CD14-positive monocyte (primary cell): ENCODE measurements at regions not wholly inside any gene's neighbourhood (a gene's known extent, or its start where the extent isn't known, plus 50 kb on each side); places are given as distances from the start of the nearest gene placed in this dataset.

Source experiments
- DNase-seq, 3 donors: peaks; one replicate each; pipeline ENCODE4 v3.0.0-alpha.2; 2011 to 2022
- H2AFZ ChIP-seq: 2 replicates; pipeline ENCODE4 v1.6.0; 2012; ENCODE audit warnings: mild to moderate bottlenecking, low read depth, low read length, inconsistent platforms; ENCODE audit not compliant: insufficient read depth, poor library complexity, severe bottlenecking
- H3K27ac ChIP-seq, 2 donors: 1 replicate in 1 of 2; 2 replicates in 1 of 2; pipeline ENCODE4 v1.5.1; 2012 to 2013; ENCODE audit warnings: low read length in 2 of 2, control low read depth in 1 of 2, inconsistent platforms in 1 of 2, low read depth in 1 of 2, mild to moderate bottlenecking in 1 of 2
- H3K27me3 ChIP-seq, 2 donors: one replicate each; pipeline versions ENCODE4 v1.6.0 to v1.6.1; 2011 to 2013; ENCODE audit warnings: low read length in 2 of 2; ENCODE audit not compliant: control insufficient read depth in 2 of 2, insufficient read depth in 2 of 2
- H3K36me3 ChIP-seq, 2 donors: replicated peaks in 1 of 2; 1 replicate in 1 of 2; 2 replicates in 1 of 2; pipeline versions ENCODE4 v1.5.1 to v1.6.1; 2012 to 2013; ENCODE audit warnings: low read length in 2 of 2, control low read depth in 1 of 2, inconsistent platforms in 1 of 2, mild to moderate bottlenecking in 1 of 2; ENCODE audit not compliant: insufficient read depth in 2 of 2, control insufficient read depth in 1 of 2
- H3K4me1 ChIP-seq, 2 donors: 1 replicate in 1 of 2; 2 replicates in 1 of 2; pipeline versions ENCODE4 v1.5.1 to v1.6.1; 2012 to 2013; ENCODE audit warnings: low read length in 2 of 2, control low read depth in 1 of 2, inconsistent platforms in 1 of 2, mild to moderate bottlenecking in 1 of 2, moderate library complexity in 1 of 2; ENCODE audit not compliant: insufficient read depth in 2 of 2, control insufficient read depth in 1 of 2
- H3K4me2 ChIP-seq: replicated peaks from 2 replicates; pipeline ENCODE3; 2012; ENCODE audit warnings: low read length, moderate library complexity, mild to moderate bottlenecking; ENCODE audit not compliant: poor library complexity, severe bottlenecking; ENCODE audit errors: extremely low read depth
- H3K4me3 ChIP-seq, 3 experiments: fragments of 200-600 bp in 1 of 3; sonication (generic) in 1 of 3; replicated peaks in 1 of 3; 1 replicate in 2 of 3; 2 replicates in 1 of 3; pipeline ENCODE4 v1.5.1; 2011 to 2013; ENCODE audit warnings: low read length in 3 of 3, mild to moderate bottlenecking in 3 of 3, control low read depth in 2 of 3, low read depth in 2 of 3, inconsistent platforms in 1 of 3, moderate library complexity in 1 of 3
- H3K79me2 ChIP-seq: 2 replicates; pipeline ENCODE4 v1.6.0; 2012; ENCODE audit warnings: mild to moderate bottlenecking, control low read depth, inconsistent platforms, low read length, moderate library complexity; ENCODE audit not compliant: insufficient read depth
- H3K9ac ChIP-seq: 2 replicates; pipeline ENCODE4 v1.6.0; 2017; ENCODE audit warnings: low read length, mild to moderate bottlenecking; ENCODE audit not compliant: insufficient read depth, poor library complexity, severe bottlenecking
- H3K9me3 ChIP-seq, 2 donors: replicated peaks in 1 of 2; 1 replicate in 1 of 2; 2 replicates in 1 of 2; pipeline versions ENCODE4 v1.5.1 to v1.6.1; 2012 to 2013; ENCODE audit warnings: low read length in 2 of 2, control low read depth in 1 of 2; ENCODE audit not compliant: control insufficient read depth in 1 of 2, insufficient read depth in 1 of 2
- H4K20me1 ChIP-seq: 2 replicates; pipeline ENCODE4 v1.6.0; 2012; ENCODE audit warnings: mild to moderate bottlenecking, low read length, control low read depth, moderate library complexity; ENCODE audit not compliant: insufficient read depth
- H3K27ac Mint-ChIP-seq, 7 donors: one replicate each; pipeline ENCODE4 v1.8.0; 2020; ENCODE audit warnings: mild to moderate bottlenecking in 7 of 7, mixed read lengths in 7 of 7, moderate library complexity in 6 of 7, inconsistent platforms in 2 of 7
- H3K27me3 Mint-ChIP-seq, 3 donors: one replicate each; pipeline ENCODE4 v1.8.0; 2021 to 2022; ENCODE audit warnings: low read depth in 3 of 3, mild to moderate bottlenecking in 3 of 3, mixed read lengths in 3 of 3, moderate library complexity in 3 of 3, inconsistent platforms in 1 of 3
- H3K36me3 Mint-ChIP-seq, 2 donors: one replicate each; pipeline ENCODE4 v1.8.0; 2020; ENCODE audit warnings: mixed read lengths in 2 of 2, inconsistent platforms in 1 of 2, mild to moderate bottlenecking in 1 of 2
- H3K4me1 Mint-ChIP-seq: one replicate; pipeline ENCODE4 v1.8.0; 2020; ENCODE audit warnings: mild to moderate bottlenecking, mixed read lengths
- H3K4me3 Mint-ChIP-seq, 2 donors: one replicate each; pipeline ENCODE4 v1.8.0; 2020; ENCODE audit warnings: mild to moderate bottlenecking in 2 of 2, mixed read lengths in 2 of 2, moderate library complexity in 1 of 2
- H3K9me3 Mint-ChIP-seq, 7 donors: one replicate each; pipeline ENCODE4 v1.8.0; 2020 to 2022; ENCODE audit warnings: mixed read lengths in 7 of 7, mild to moderate bottlenecking in 6 of 7, moderate library complexity in 6 of 7, inconsistent platforms in 2 of 7
- WGBS: methylation state at CpG from one replicate; pipeline ENCODE4 v1.1.5; 2013; ENCODE audit warnings: missing lambda C conversion rate; ENCODE audit not compliant: insufficient coverage; 5-methylcytosine and 5-hydroxymethylcytosine counted together
- intact Hi-C, 2 donors: fragments of 100-400 bp; cut with micrococcal nuclease; formaldehyde crosslinking; loops; one replicate each; pipeline versions ENCODE4 v1.15.0 to v1.15.1; 2023
- TF ChIP-seq, protein P1 (sequence below): fragments of 200-600 bp; IDR thresholded peaks from one replicate; pipeline ENCODE4 v1.8.0; 2022; ENCODE audit warnings: antibody characterized with exemption, mild to moderate bottlenecking

DNA sequence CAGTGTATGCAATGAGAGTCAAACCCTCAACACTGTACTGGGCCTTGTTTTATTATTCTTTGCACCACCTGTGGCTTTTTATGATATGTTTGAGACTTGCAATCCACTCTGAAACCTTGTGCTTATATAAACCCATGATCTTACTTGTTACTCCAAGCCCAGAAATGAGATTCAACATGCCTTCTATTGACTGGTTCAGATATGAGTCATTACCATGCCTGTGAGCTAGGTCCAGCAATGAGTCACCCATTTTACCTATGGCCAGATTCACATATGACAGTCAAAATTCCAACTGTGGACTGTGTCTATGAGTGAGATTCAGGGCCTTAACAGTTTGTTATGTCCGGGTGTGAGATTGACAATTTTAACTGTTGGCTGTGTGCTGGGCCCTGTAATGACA lies 1846.1 kb downstream of the TP53TG3F start:
- Histone ChIP-seq H3K4me3 (no peak overlapping the region), H3K79me2 (no peaks in the 10 kb centered on the region), H3K36me3 (no peaks in the 10 kb centered on the region), H3K27ac (no peak overlapping the region), H3K9ac (no peak overlapping the region), H3K9me3 (peaks cover 50 to 57% of the 10 kb centered on the region in 2 donors), H3K4me2 (no peak overlapping the region), H2AFZ (no peak overlapping the region), H3K4me1 (no peaks in the 10 kb centered on the region), H3K27me3 (no peaks in the 10 kb centered on the region), H4K20me1 (no peaks in the 10 kb centered on the region)
- no CpG with 5 or more reads among the region's 1 CpG for WGBS
- Mint-ChIP-seq H3K4me3 (no peak overlapping the region), H3K4me1 (no peaks in the 10 kb centered on the region), H3K36me3 (no peaks in the 10 kb centered on the region), H3K9me3 (peaks cover 4 to 48% (median 14%) of the 10 kb centered on the region in 7 donors), H3K27ac (no peak overlapping the region), H3K27me3 (no peaks in the 10 kb centered on the region)
- intact Hi-C loops = no loop called here
- DNase-seq = no peak
- TF ChIP-seq, protein P1, sequence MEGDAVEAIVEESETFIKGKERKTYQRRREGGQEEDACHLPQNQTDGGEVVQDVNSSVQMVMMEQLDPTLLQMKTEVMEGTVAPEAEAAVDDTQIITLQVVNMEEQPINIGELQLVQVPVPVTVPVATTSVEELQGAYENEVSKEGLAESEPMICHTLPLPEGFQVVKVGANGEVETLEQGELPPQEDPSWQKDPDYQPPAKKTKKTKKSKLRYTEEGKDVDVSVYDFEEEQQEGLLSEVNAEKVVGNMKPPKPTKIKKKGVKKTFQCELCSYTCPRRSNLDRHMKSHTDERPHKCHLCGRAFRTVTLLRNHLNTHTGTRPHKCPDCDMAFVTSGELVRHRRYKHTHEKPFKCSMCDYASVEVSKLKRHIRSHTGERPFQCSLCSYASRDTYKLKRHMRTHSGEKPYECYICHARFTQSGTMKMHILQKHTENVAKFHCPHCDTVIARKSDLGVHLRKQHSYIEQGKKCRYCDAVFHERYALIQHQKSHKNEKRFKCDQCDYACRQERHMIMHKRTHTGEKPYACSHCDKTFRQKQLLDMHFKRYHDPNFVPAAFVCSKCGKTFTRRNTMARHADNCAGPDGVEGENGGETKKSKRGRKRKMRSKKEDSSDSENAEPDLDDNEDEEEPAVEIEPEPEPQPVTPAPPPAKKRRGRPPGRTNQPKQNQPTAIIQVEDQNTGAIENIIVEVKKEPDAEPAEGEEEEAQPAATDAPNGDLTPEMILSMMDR = no peak

DNA sequence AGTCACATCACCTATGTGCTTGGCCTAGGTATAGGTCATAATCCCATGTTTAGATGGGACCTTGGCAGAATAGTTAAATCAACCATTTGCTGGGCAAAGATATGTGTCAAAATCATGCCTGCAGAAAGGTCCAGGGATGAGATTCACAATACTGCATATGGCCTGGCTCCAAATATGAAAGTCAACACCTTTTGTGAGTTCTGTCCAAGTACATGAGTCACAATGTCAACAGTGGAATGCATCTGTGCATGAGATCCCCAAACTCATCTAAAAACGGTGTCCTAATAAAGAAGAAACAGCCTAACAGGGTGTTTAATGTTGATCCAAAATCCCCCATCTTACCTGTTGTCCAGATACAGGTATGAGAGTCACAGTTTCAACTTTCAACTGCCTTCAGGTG lies 1847.5 kb downstream of the TP53TG3F start:
- H3K9me3 Mint-ChIP-seq = peaks cover 5 to 56% (median 17%) of the 10 kb centered on the region in 7 donors
- no CpG with 5 or more reads among the region's 1 CpG for WGBS
- no peak overlapping the region for H3K27ac Mint-ChIP-seq
- Histone ChIP-seq H3K4me1 (no peaks in the 10 kb centered on the region), H3K27me3 (no peaks in the 10 kb centered on the region), H3K9me3 (peaks cover 57 to 61% of the 10 kb centered on the region in 2 donors), H4K20me1 (no peaks in the 10 kb centered on the region), H3K79me2 (no peaks in the 10 kb centered on the region), H3K9ac (no peak overlapping the region), H2AFZ (no peak overlapping the region), H3K36me3 (no peaks in the 10 kb centered on the region), H3K27ac (no peak overlapping the region), H3K4me3 (no peak overlapping the region), H3K4me2 (no peak overlapping the region)
- intact Hi-C loops = no loop called here
- no peaks in the 10 kb centered on the region for H3K36me3 Mint-ChIP-seq
- no peaks in the 10 kb centered on the region for H3K4me1 Mint-ChIP-seq
- TF ChIP-seq, protein P1 = no peak
- no peak overlapping the region for H3K4me3 Mint-ChIP-seq
- no peaks in the 10 kb centered on the region for H3K27me3 Mint-ChIP-seq
- DNase-seq = no peak
